Osteoblast (primary cell): ENCODE measurements at regions not wholly inside any gene's neighbourhood (a gene's known extent, or its start where the extent isn't known, plus 50 kb on each side); places are given as distances from the start of the nearest gene placed in this dataset.

Experiments used
- DNase-seq: peaks from one replicate; pipeline ENCODE4 v3.0.0; 2011; ENCODE audit warnings: low spot score, mixed read lengths; ENCODE audit not compliant: insufficient read length; ENCODE audit errors: missing footprints
- H2AFZ ChIP-seq: 2 replicates; pipeline ENCODE4 v1.6.0; 2011; ENCODE audit warnings: mild to moderate bottlenecking, low read length
- H3K27ac ChIP-seq: 2 replicates; pipeline ENCODE4 v1.5.1; 2011; ENCODE audit warnings: mild to moderate bottlenecking, low read depth, low read length, moderate library complexity
- H3K27me3 ChIP-seq: 2 replicates; pipeline ENCODE4 v1.6.0; 2012; ENCODE audit warnings: mild to moderate bottlenecking, control low read depth, inconsistent platforms, low read length, moderate library complexity; ENCODE audit not compliant: insufficient read depth
- H3K36me3 ChIP-seq: 2 replicates; pipeline ENCODE4 v1.5.1; 2011; ENCODE audit warnings: mild to moderate bottlenecking, low read length, control low read depth, moderate library complexity; ENCODE audit not compliant: insufficient read depth
- H3K4me1 ChIP-seq: 2 replicates; pipeline ENCODE4 v1.5.1; 2011; ENCODE audit warnings: mild to moderate bottlenecking, low read length, control low read depth, moderate library complexity; ENCODE audit not compliant: insufficient read depth
- H3K4me2 ChIP-seq: 2 replicates; pipeline ENCODE4 v1.6.0; 2011; ENCODE audit warnings: mild to moderate bottlenecking, low read length; ENCODE audit not compliant: insufficient read depth
- H3K4me3 ChIP-seq: fragments of 200-600 bp; sonication (generic); 3 replicates; pipeline ENCODE4 v1.5.1; 2012; ENCODE audit warnings: mild to moderate bottlenecking, low read length, inconsistent platforms; ENCODE audit not compliant: insufficient read depth
- H3K79me2 ChIP-seq: 2 replicates; pipeline ENCODE4 v1.6.0; 2012; ENCODE audit warnings: mild to moderate bottlenecking, low read length, control low read depth, inconsistent platforms; ENCODE audit not compliant: insufficient read depth
- H3K9me3 ChIP-seq: 2 replicates; pipeline ENCODE4 v1.5.1; 2011; ENCODE audit warnings: low read depth, low read length, control low read depth
- H4K20me1 ChIP-seq: 2 replicates; pipeline ENCODE4 v1.6.0; 2012; ENCODE audit warnings: mild to moderate bottlenecking, low read length, control low read depth; ENCODE audit not compliant: insufficient read depth
- TF ChIP-seq, protein P1 (sequence below): IDR thresholded peaks from 2 replicates; pipeline ENCODE4 v1.5.1; 2011; ENCODE audit warnings: mild to moderate bottlenecking, low read depth, low read length, moderate library complexity; ENCODE audit errors: extremely low read depth

DNA sequence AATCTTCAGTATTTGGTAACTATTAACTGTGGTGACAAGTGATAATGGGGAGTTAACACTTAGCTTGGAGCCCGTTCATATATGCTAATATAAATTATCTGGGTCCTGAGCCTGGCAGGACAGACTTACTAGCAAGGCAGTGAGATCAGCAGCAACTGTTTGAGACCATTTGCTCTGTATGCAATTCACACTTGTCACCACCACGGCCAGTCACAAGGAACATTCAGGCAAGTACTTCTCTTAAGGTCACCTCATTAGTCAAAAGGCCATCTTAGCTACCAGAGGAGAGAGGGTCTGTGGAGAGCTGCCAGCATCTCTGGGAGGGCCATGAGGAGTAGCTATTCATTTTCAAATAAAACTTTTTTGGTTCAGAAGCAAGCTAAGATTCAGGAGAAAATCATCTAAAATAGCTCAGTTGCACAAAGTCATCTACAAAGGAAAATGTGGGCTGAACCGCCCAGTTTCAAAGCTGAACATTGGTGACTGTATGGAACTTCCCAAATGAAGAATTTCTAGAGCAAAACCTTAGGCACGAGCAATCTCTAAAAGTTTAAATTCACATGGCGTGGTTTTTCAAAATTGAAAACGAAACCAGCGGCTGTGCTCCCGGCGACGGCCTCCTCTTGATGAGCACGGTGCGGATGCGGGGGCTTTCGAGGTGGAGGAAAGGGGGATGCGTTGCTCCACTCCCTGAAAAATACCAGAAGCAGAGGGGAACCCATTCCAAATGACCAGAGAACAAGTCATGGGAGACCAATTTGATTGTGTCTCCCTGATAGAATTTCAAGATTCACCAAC is 233.5 kb upstream of the MGMT start:
- Histone ChIP-seq H3K4me1 (no peaks in the 10 kb centered on the region), H2AFZ (no peak overlapping the region), H4K20me1 (no peaks in the 10 kb centered on the region), H3K4me3 (no peak overlapping the region), H3K27me3 (no peaks in the 10 kb centered on the region), H3K9me3 (peaks cover 2% of the 10 kb centered on the region), H3K79me2 (no peaks in the 10 kb centered on the region), H3K4me2 (no peak overlapping the region), H3K27ac (no peak overlapping the region), H3K36me3 (no peaks in the 10 kb centered on the region)
- TF ChIP-seq, protein P1, sequence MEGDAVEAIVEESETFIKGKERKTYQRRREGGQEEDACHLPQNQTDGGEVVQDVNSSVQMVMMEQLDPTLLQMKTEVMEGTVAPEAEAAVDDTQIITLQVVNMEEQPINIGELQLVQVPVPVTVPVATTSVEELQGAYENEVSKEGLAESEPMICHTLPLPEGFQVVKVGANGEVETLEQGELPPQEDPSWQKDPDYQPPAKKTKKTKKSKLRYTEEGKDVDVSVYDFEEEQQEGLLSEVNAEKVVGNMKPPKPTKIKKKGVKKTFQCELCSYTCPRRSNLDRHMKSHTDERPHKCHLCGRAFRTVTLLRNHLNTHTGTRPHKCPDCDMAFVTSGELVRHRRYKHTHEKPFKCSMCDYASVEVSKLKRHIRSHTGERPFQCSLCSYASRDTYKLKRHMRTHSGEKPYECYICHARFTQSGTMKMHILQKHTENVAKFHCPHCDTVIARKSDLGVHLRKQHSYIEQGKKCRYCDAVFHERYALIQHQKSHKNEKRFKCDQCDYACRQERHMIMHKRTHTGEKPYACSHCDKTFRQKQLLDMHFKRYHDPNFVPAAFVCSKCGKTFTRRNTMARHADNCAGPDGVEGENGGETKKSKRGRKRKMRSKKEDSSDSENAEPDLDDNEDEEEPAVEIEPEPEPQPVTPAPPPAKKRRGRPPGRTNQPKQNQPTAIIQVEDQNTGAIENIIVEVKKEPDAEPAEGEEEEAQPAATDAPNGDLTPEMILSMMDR, result no peak
- DNase-seq, result no peak

DNA sequence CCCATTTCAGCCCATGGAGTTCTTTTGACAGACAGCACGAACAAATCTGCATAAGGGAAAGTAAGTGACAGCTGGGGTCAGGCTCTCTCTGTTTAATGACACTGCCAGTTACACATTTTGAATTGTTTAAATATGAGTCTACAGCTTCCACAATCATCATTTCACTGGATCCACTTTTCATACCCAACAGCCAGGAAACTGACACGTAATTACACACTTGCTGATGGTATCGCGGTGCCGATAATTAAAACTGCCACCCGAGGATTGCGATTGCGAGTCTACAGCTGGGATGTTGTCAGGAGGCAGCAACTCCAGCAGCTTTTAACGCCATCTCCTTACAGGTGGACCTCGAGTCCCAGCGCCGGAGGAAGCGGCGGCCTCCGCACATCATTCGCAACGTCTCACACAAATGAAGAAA is 230.8 kb upstream of the MGMT start:
- no peaks in the 10 kb centered on the region for H3K36me3 ChIP-seq
- TF ChIP-seq, protein P1, result no peak
- no peaks in the 10 kb centered on the region for H3K79me2 ChIP-seq
- no peak overlapping the region for H3K27ac ChIP-seq
- H3K4me1 ChIP-seq, result no peaks in the 10 kb centered on the region
- no peaks in the 10 kb centered on the region for H3K27me3 ChIP-seq
- no peak overlapping the region for H3K4me3 ChIP-seq
- peaks cover 2% of the 10 kb centered on the region for H3K9me3 ChIP-seq
- H4K20me1 ChIP-seq, result no peaks in the 10 kb centered on the region
- DNase-seq, result no peak
- no peak overlapping the region for H2AFZ ChIP-seq
- H3K4me2 ChIP-seq, result no peak overlapping the region

DNA sequence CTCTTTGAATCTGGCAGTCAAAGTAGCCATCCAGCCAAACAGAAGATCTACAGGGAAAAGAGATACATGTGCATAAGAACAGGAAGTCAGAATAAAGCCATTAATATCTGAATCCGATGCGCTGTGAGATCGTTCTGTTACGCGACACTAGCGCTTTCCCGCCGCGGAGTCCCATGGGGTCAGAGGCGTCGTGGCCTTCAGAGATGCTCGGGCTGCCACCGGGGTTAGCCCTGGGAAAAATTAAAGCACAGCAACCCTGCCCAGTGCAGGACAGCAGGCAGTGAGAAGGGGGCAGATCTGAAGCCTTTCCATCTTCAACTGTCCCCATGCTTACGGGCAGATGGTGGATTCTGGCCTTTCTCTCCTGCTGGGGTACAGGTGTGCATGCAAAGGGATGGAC is 225.6 kb upstream of the MGMT start:
- H3K4me3 ChIP-seq, result no peak overlapping the region
- no peaks in the 10 kb centered on the region for H4K20me1 ChIP-seq
- no peak overlapping the region for H3K27ac ChIP-seq
- H3K4me1 ChIP-seq, result no peaks in the 10 kb centered on the region
- DNase-seq, result no peak
- no peaks in the 10 kb centered on the region for H3K36me3 ChIP-seq
- H3K27me3 ChIP-seq, result no peaks in the 10 kb centered on the region
- no peak overlapping the region for H3K4me2 ChIP-seq
- H3K79me2 ChIP-seq, result no peaks in the 10 kb centered on the region
- no peak overlapping the region for H2AFZ ChIP-seq
- no peaks in the 10 kb centered on the region for H3K9me3 ChIP-seq
- TF ChIP-seq, protein P1, result no peak

DNA sequence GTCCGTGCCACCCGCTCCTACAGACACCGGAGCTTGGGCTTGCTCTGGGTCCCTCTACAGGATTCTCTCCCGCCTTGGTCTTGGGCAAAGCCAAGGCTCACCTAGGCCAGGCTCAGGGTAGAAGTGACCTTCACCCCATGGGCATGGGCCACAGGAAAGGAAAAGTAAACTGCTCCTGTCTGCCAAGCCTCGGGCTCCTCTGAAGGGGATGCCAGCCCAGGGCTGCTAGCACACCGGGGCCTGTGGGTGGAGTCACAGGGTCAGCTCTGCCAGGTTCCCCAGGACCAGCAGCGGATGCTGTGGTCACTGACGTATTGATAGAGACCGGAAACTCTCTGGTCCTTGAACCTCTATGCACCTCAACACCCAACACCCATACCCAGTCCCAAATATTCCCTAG is 222.7 kb upstream of the MGMT start:
- no peak for DNase-seq
- no peak overlapping the region for H2AFZ ChIP-seq
- no peaks in the 10 kb centered on the region for H4K20me1 ChIP-seq
- no peaks in the 10 kb centered on the region for H3K9me3 ChIP-seq
- TF ChIP-seq, protein P1, result no peak
- H3K27me3 ChIP-seq, result no peaks in the 10 kb centered on the region
- no peaks in the 10 kb centered on the region for H3K36me3 ChIP-seq
- no peak overlapping the region for H3K4me3 ChIP-seq
- no peak overlapping the region for H3K27ac ChIP-seq
- no peaks in the 10 kb centered on the region for H3K79me2 ChIP-seq
- no peaks in the 10 kb centered on the region for H3K4me1 ChIP-seq
- no peak overlapping the region for H3K4me2 ChIP-seq
